ENCODE measurements at regions not wholly inside any gene's neighbourhood (a gene's known extent, or its start where the extent isn't known, plus 50 kb on each side); places are given as distances from the start of the nearest gene placed in this dataset.

GRCh38 chr5:2509527-2509926 is 241.9 kb downstream of the IRX2 start:
- Mint-ChIP-seq H3K9me3 (ENCODE audit: unreplicated experiment) (peaks cover under 1% of the 10 kb centered on the region), H3K36me3 (ENCODE audit: low read depth, unreplicated experiment) (no peaks in the 10 kb centered on the region), H3K27me3 (ENCODE audit: low read depth, unreplicated experiment) (peaks cover 4% of the 10 kb centered on the region), H3K27ac (ENCODE audit: unreplicated experiment) (no peak overlapping the region), H3K4me3 (ENCODE audit: unreplicated experiment) (no peak overlapping the region), H3K4me1 (ENCODE audit: low read depth, unreplicated experiment) (no peaks in the 10 kb centered on the region)
- Histone ChIP-seq H3K27me3 (ENCODE audit: insufficient read depth, low read length) (no peaks in the 10 kb centered on the region), H4K20me1 (ENCODE audit: insufficient read depth, low read length) (no peaks in the 10 kb centered on the region), H3K4me2 (ENCODE audit: low read length) (no peak overlapping the region), H3K36me3 (ENCODE audit: insufficient read depth, low read length) (no peaks in the 10 kb centered on the region), H3K9me3 (ENCODE audit: insufficient read depth, low read depth, low read length) (peaks cover 3% of the 10 kb centered on the region), H3K27ac (ENCODE audit: low read depth, low read length) (no peak overlapping the region), H3K9ac (ENCODE audit: low read length) (no peak overlapping the region), H3K4me3 (ENCODE audit: insufficient read depth, low read depth, low read length) (no peak overlapping the region), H3K4me1 (ENCODE audit: insufficient read depth, low read length) (no peaks in the 10 kb centered on the region), H2AFZ (ENCODE audit: low read depth, low read length) (no peak overlapping the region), H3K79me2 (ENCODE audit: insufficient read depth, low read length) (no peaks in the 10 kb centered on the region)
- no peak for FAIRE-seq
- TF ChIP-seq, protein P1, sequence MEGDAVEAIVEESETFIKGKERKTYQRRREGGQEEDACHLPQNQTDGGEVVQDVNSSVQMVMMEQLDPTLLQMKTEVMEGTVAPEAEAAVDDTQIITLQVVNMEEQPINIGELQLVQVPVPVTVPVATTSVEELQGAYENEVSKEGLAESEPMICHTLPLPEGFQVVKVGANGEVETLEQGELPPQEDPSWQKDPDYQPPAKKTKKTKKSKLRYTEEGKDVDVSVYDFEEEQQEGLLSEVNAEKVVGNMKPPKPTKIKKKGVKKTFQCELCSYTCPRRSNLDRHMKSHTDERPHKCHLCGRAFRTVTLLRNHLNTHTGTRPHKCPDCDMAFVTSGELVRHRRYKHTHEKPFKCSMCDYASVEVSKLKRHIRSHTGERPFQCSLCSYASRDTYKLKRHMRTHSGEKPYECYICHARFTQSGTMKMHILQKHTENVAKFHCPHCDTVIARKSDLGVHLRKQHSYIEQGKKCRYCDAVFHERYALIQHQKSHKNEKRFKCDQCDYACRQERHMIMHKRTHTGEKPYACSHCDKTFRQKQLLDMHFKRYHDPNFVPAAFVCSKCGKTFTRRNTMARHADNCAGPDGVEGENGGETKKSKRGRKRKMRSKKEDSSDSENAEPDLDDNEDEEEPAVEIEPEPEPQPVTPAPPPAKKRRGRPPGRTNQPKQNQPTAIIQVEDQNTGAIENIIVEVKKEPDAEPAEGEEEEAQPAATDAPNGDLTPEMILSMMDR (IDR thresholded peaks at IDR 0.05; ENCODE audit: insufficient read depth, low read depth, low read length), result no peak
- no peak for TF ChIP-seq EZH2 (IDR thresholded peaks at IDR 0.05; ENCODE audit: insufficient read depth, low read length)
- no peak for DNase-seq (ENCODE audit: low read depth)

GRCh38 chr5:2508514-2508913 is 243.0 kb downstream of the IRX2 start:
- H2AFZ ChIP-seq (ENCODE audit: low read depth, low read length), result no peak overlapping the region
- H3K4me3 ChIP-seq (ENCODE audit: insufficient read depth, low read depth, low read length), result no peak overlapping the region
- Mint-ChIP-seq H3K4me3 (ENCODE audit: unreplicated experiment) (no peak overlapping the region), H3K36me3 (ENCODE audit: low read depth, unreplicated experiment) (no peaks in the 10 kb centered on the region), H3K27me3 (ENCODE audit: low read depth, unreplicated experiment) (peaks cover 2% of the 10 kb centered on the region), H3K4me1 (ENCODE audit: low read depth, unreplicated experiment) (no peaks in the 10 kb centered on the region), H3K9me3 (ENCODE audit: unreplicated experiment) (peaks cover 4% of the 10 kb centered on the region), H3K27ac (ENCODE audit: unreplicated experiment) (no peak overlapping the region)
- no peak for FAIRE-seq
- no peak overlapping the region for H3K9ac ChIP-seq (ENCODE audit: low read length)
- H3K36me3 ChIP-seq (ENCODE audit: insufficient read depth, low read length), result no peaks in the 10 kb centered on the region
- no peak for DNase-seq (ENCODE audit: low read depth)
- no peaks in the 10 kb centered on the region for H3K27me3 ChIP-seq (ENCODE audit: insufficient read depth, low read length)
- H3K27ac ChIP-seq (ENCODE audit: low read depth, low read length), result no peak overlapping the region
- peaks cover 7% of the 10 kb centered on the region for H3K9me3 ChIP-seq (ENCODE audit: insufficient read depth, low read depth, low read length)
- no peaks in the 10 kb centered on the region for H3K4me1 ChIP-seq (ENCODE audit: insufficient read depth, low read length)
- no peaks in the 10 kb centered on the region for H4K20me1 ChIP-seq (ENCODE audit: insufficient read depth, low read length)
- H3K4me2 ChIP-seq (ENCODE audit: low read length), result no peak overlapping the region
- TF ChIP-seq, protein P1 (IDR thresholded peaks at IDR 0.05; ENCODE audit: insufficient read depth, low read depth, low read length), result no peak
- no peak for TF ChIP-seq EZH2 (IDR thresholded peaks at IDR 0.05; ENCODE audit: insufficient read depth, low read length)
- no peaks in the 10 kb centered on the region for H3K79me2 ChIP-seq (ENCODE audit: insufficient read depth, low read length)

DNA sequence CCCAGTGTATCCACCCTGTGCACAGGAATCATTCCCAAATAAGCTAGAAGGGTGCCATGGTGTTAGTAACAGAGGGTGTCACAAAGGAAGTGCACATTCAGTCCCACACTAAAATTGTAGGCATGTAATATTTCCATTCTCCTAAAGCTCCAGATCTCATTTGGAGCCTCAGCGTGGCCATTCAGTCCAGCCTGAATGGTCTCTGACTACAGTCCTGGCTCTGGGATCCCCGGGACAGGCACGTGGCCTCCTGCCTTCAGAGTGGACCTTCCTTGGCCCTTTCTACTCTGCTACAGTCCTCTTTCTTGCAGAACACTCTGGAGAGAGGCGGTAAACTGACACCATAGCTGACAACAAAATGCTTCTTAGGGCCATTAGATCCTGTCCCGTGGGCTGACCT is 243.9 kb downstream of the IRX2 start:
- Mint-ChIP-seq H3K4me3 (ENCODE audit: unreplicated experiment) (no peak overlapping the region), H3K4me1 (ENCODE audit: low read depth, unreplicated experiment) (no peaks in the 10 kb centered on the region), H3K27ac (ENCODE audit: unreplicated experiment) (no peak overlapping the region), H3K9me3 (ENCODE audit: unreplicated experiment) (peaks cover 4% of the 10 kb centered on the region), H3K36me3 (ENCODE audit: low read depth, unreplicated experiment) (no peaks in the 10 kb centered on the region), H3K27me3 (ENCODE audit: low read depth, unreplicated experiment) (peaks cover 2% of the 10 kb centered on the region)
- H2AFZ ChIP-seq (ENCODE audit: low read depth, low read length), result no peak overlapping the region
- no peak overlapping the region for H3K27ac ChIP-seq (ENCODE audit: low read depth, low read length)
- H3K9ac ChIP-seq (ENCODE audit: low read length), result no peak overlapping the region
- H4K20me1 ChIP-seq (ENCODE audit: insufficient read depth, low read length), result no peaks in the 10 kb centered on the region
- H3K4me3 ChIP-seq (ENCODE audit: insufficient read depth, low read depth, low read length), result no peak overlapping the region
- H3K79me2 ChIP-seq (ENCODE audit: insufficient read depth, low read length), result no peaks in the 10 kb centered on the region
- H3K4me1 ChIP-seq (ENCODE audit: insufficient read depth, low read length), result no peaks in the 10 kb centered on the region
- no peak overlapping the region for H3K4me2 ChIP-seq (ENCODE audit: low read length)
- FAIRE-seq (no peak), DNase-seq (ENCODE audit: low read depth) (no peak)
- no peaks in the 10 kb centered on the region for H3K27me3 ChIP-seq (ENCODE audit: insufficient read depth, low read length)
- no peak for TF ChIP-seq EZH2 (IDR thresholded peaks at IDR 0.05; ENCODE audit: insufficient read depth, low read length)
- TF ChIP-seq, protein P1 (IDR thresholded peaks at IDR 0.05; ENCODE audit: insufficient read depth, low read depth, low read length), result no peak
- H3K36me3 ChIP-seq (ENCODE audit: insufficient read depth, low read length), result no peaks in the 10 kb centered on the region
- peaks cover 7% of the 10 kb centered on the region for H3K9me3 ChIP-seq (ENCODE audit: insufficient read depth, low read depth, low read length)

Data from astrocyte (in vitro differentiated cells and primary cell).